RPMI8226 (cell line): ENCODE measurements at regions not wholly inside any gene's neighbourhood (a gene's known extent, or its start where the extent isn't known, plus 50 kb on each side); places are given as distances from the start of the nearest gene placed in this dataset.

Experiments used
- DNase-seq: peaks from one replicate; pipeline ENCODE4 v3.0.0-alpha.2; 2015

DNA sequence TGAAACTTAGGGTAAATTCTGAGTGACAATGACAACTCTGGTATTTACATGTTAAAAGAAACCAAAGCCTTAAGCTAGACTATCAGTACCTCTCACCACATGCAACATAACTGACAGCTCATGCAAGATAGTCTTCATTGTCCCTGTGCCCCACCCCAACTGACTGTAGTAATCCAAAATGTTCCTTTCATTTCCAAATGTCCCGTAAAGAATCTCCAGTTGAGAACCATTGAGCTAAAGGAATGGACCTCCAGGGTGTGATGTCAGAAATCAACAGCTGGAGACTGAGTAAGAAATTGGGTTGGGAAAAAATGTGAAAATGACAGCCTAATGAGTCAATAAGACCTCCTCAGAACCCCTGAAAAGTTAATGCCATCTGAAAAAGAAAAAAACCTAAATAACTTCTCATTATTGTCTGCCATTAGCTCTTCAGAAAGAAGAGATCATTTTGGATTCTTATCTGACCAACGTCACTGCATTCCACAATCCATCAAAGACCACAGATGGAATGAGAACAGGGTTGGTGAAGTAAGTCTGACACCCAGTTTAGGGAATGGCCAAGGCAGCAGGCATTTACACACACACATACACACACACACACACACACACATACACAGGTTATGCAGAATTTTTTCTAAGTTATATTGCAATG is 51.7 kb upstream of the ACVR2A start:
- no peak for DNase-seq

DNA sequence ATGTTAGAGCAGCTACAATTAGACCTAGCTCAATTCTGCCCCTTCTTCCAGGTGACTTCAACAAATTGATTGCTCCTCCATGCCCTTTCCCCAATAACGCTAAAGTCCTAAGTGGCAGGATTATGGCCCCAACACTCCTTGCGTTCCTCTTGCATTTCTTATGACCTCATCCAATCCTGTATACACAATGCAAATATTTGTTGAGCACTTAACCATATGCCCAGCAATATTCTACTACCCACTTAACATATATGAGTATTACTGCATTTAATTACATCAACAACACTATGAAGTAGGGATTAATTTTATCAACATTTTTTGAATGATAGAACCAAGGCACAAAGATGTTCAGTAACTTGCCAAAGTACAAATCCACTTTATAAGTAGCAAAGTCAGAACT is 54.2 kb upstream of the ACVR2A start:
- DNase-seq, result no peak

DNA sequence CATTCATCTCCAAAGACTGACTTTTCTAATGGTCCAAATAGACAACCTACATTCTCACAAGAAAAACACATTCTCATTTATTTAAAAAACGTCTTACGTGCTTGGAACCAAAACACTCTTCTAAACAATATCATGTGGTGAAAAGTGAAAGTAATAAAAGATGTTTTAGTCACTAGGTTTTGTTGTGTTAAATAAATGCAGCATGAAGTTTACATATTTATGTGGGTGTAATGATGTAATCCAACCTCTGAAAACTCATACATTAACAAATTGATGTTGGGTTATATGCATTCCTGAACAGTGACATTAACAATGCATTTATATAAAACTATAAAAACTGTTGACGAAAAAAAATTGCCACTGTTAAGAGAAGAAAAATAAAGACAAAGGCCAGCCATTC is 55.1 kb upstream of the ACVR2A start:
- no peak for DNase-seq

DNA sequence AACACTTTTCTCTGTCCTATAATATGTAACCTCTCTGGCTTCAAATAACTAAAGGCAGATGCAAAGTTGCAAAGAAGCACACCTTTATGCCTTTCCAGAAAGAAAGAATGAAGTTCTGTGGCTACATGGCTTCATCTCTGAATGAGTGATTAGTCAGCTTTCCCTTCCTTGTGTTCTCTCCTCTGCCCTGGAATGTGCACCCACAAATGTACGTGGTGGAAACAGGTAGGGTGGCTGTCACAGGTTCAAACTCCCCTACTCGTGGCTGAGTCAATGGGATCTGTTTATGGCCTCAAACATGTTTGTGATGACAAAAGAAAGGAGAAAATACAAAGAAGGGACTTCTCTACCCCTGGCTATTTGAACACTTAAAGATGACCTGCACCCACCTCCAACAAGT is 55.5 kb upstream of the ACVR2A start:
- no peak for DNase-seq

DNA sequence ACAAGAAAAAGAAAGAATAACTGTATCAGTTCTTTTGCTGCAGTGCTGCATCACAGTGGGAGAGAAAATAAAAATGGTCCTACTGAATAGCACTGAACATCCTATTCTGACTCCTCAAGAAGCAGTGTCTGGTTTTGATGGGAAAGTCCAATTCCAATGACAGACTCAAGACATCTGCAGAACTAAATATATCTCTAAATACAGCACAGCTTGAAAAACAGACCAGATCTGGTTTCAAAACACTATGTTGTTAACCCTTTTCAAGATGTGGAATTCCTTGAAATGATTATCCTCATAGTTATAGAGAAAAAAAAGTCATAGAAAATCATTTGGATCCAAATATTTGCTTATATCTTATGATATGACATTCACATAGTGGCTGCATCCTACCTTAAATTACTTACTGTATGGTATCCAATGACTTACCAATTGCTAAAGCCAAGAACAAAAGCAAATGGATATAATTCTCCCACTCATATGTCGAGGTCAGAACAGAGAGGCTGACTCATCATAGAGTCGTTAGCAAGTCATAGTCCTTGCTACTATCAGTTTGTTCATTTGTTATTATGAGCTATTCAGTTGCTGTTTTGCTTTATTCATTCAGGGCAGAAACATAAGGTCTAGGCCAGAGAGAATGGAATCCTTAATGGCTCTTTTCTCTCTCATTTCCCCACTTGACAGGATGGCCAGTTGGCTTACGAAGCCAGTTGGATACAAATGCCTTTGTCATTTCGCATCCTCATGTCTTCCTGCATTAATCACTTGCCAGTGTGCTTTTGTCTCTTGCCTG is 62.5 kb upstream of the ACVR2A start:
- DNase-seq, result no peak

DNA sequence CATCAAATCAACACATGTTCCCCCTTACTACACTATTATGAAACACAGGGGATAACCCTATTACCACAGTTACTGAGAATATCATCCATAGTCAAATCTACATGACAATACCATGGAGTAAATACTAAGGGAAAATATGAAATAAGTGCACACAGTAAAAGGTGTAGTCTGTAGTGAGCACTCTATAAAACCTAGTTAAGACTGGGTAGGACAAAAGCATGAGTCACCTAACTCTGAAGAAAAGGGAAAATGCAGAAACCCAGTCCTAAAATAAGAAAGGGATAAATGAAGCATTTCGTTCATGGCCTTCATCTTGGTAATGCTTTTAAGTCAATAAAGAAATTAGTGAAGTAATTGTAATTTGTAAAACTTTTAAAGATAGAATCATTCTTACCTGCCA is 65.4 kb upstream of the ACVR2A start:
- no peak for DNase-seq

DNA sequence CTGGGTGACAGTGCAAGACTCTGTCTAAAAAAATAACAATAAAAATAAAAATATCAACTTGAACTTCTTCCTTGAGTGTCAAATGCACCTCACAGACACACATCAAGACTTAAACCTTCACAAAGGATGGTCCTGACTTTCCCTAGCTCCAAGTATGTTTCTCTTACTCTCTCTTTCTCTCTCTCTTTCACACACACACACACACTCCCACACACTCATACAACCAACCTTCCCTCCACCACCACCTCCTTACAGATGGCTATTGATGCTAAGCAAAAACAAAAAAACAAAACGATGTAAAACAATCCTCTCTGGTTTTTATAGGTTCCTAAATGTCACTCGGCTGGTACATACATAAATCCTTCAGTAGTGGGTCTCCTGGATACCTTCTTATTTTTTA is 67.4 kb upstream of the ACVR2A start:
- DNase-seq, result no peak

DNA sequence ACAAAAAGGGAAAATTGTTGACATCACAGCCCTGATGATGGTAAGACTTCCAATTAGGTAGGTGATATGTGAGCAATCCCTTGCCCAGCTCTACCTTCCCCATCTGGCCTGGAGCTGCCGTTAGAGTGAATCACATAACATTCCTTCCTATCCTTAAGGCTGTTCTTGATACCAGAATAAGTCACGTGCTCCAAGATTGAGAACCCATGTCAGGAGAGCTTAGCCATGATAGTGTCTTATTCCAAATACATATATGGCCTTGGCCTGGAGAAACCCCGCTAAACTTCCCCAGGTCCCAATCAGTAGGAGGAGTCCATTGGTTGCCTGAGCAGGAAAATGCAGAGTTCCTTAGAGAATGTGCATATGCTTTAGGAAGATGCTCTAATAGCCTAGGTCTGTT is 70.0 kb upstream of the ACVR2A start:
- DNase-seq, result no peak

DNA sequence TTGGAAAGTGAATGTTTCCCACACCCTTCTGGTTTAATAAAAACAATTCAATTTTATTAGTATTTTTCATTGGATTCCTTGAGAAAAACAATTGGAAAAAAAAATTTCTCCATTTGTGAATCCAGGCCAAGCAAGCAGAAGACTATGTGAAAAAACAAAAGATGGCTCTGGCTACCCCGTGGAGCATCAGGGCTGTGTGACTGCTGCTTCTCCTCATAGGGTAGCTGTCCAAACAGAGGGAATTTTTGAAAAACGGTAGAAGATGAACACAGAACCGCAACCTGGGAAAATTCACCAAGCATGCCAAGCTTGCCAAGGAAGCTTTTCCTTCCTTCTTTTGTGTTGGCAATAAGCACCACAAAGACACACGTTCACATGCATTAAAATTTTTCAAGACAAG is 71.3 kb upstream of the ACVR2A start:
- no peak for DNase-seq

DNA sequence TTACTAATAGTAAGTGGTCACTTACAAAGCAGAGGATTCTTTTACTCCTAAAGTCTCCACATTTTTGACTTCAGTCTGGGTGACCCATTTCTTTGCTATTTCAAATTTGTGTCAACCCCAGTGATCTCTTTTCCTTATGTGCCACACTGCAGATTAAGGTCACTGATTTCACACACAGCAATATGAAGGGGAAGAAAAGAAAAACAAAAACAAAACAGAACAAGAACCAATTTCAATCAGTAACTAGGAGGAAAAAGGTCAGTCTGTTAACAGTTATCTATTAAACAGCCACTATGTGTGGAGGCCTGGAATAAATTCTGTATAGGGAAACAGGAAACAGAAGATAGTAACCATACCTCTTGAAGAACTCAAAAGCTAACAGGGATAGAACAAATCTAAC is 72.0 kb upstream of the ACVR2A start:
- no peak for DNase-seq

DNA sequence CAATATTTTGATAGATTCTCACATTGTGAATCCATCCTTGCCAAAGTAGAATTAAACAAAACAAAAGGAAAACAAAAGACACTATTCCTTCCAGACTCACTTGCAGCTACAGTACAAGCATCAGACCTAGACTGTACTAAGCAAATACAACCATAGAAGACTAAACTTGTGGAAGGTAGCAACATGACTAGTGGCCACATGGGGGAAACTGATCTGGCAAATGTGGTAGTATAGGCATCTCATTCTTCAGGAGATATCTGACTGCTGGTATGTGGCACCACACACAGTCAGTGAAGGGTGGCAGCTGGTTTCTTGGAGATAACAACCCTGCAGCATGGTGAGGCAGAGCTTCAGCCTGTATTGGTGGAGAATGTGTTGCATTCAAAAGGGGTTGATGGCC is 81.0 kb upstream of the ACVR2A start:
- DNase-seq, result no peak

DNA sequence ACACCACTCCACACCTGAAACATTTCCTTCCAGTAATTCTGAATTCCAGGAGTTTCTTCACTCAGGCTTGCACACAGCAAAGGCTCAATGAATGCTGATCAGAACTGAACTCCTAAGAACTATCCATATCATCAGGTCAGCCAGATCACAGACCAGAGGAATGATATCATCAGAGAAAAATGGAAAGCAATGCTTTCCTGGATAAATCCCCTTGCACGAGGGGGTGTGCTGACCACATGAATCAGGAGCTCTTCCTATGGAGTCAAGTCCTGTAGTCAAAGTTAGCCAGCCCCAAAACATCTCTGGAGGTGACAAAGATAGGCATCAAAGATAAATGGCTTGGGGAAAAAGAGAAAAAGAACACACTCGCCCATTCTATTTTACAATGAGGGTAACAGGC is 83.8 kb upstream of the ACVR2A start:
- DNase-seq, result no peak

DNA sequence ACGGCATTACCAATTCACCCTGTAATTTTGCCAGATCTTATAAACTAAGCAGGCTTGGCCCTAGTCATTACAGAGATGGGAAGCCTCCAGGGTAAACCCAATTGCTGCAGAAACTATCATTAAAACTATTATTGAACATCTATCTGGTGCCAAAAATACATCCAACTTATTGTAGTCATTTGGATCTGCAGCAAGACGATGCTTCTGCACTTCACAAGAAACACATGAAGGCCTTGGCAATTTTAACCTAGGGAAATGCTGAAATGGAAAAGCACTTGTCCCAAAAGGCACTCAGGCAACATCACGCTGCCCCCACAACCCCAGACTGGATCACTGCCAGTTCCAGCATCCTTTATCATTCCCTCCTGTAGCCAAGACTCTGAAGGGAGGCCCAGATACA is 85.3 kb upstream of the ACVR2A start:
- DNase-seq, result no peak

DNA sequence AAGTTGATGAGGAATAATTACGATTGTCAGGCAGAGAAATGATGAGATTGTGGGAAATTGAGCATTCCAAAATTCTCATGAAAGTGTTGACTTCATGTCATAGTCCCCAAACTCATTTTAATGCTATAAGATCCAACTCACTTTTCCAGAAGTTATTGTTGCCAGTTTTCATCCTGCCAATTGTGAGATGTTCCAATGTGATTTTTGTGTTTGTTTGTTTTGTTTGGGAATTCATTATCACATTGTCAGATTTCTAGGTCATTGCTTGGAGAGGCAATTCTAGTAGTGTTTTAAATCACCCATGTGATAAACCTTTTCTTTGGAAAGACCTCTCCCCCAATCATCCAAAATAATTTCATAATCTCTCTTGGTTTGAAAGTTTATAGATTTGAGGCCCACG is 86.0 kb upstream of the ACVR2A start:
- no peak for DNase-seq

DNA sequence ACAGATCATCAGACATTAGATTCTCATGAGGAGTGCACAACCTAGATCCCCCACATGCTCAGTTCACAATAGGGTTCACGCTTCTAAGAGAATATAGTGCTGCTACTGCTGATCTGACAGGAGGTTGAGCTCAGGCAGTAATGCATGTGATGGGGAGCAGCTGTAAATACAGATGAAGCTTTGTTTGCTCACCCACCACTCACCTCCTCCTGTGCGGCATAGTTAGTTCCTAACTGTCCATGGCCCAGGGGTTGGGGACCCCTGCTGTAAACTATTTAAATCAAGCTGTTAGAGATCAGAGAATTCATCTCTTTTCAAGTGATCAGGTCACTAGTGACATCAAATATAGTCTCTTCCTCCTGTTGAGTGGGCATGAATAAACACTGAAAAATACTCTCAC is 88.8 kb upstream of the ACVR2A start:
- DNase-seq, result no peak

DNA sequence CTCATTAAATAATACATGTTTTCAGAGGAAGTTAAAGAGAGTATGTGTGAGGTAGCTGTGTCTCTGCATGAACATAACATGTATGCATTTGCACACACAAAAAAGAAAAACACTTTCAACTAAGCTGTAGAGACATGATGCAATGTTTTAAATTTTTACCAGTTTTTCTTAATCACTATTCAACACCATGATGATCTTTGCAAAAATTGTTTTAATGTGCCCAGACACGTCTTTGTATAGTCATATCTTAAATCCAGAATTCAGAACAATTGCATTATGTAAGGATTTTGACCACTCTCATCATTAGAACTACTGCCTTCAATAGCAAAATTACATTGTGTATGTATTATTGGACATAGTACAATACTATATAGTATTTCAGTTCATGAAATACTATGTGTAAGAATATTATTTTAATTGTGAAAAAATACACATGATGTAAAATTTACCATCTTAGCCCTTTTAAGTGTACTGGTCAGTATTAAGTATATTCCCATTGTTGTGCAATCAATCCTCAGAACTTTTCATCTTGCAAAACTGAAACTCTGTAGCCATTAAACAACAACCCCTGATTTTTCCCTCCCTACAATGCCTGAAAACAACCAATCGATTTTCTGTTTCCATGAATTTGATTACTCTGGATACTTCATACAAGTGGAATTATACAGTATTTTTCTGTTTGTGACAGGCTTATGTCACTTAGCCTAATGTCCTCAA is 104.5 kb upstream of the ACVR2A start:
- no peak for DNase-seq

DNA sequence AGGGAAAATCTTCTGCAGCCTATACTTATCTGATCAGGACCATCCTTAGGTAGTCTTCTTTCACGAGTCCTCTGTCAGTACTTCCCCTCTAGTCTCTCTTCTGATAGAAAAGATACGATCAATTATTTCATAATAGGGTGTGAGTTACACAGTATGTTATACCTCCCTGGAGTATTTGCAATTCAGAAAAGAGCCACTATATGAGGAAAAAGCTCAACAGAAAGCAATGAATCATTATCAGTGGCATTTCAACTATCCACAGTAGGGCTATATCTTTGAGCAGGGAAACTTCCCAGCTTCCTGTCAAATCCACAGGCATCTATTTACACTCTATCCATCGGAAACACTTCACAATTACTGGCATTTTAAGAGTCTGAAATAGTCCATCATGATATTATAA is 105.3 kb upstream of the ACVR2A start:
- no peak for DNase-seq

DNA sequence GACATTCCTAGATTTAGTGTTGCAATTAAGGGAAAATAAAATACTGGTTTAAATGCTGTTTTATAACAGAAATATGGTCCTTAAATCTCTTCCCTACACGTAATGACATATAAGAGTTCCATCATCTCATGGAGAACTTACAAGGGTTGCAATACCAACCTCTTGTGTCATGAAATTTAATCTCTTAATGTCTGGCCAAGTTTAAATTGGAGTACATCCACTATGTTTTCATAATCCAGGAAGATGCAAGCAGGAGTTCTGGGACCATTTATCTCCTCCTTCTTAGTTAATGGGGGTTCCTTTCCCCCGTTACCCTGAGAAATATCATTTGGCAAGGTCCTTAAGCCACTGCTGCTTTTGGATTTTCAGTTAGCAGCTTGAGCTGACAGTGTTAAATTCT is 126.0 kb upstream of the ACVR2A start:
- no peak for DNase-seq

DNA sequence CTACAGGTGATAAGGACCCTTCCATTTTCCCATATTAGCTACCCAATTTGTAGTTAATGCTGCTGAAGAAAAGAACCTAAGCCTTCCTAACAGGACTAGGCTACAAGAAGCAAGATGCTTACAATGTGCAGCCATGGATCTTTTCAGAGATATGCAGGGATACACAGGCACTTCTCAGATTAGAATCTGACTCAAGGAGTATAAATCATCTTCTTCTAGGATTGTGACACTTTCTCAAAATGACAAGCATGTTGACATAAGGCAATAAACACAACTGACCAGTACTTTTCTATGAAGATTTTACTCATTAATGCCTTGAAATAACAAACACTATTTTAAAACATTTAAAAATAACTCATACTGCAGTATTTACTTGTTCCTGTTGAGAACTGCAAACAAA is 127.9 kb upstream of the ACVR2A start:
- no peak for DNase-seq

DNA sequence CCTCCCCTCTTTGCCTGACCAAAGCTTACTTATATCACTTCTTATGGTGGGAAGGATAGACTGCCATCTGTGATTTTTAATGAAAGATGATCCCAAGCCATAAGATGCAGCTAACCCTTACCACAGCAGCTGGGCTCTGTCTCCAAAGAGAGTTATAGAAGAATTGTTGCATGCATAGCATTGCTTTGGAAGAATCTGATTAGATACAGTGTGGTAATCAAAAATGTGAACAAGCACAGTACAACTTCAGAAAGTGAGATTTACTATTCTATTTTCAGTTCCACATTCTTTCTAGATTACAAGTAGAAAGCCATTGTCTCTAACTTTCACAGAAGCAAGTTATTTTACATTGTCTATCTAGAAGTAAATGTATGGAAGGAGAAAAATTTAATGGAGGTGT is 129.0 kb upstream of the ACVR2A start:
- no peak for DNase-seq

DNA sequence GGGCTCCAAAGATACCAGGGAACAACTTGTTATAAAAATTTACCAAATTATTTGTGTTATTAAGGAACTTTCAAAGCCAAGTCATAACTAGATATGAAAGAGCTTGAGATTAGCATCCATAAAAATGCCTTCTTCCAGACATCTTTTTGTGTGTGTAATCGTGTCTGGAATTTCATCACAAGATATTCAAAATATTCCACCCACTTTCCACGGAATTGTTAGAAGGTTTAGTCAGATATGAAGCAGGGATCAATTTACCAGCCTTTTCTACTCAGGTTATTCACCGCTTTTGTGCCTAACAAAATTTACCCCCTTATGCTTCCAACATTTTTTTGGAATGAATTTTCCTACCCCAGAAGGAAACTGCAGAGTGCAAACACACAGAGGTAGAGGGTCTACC is 130.2 kb upstream of the ACVR2A start:
- no peak for DNase-seq

DNA sequence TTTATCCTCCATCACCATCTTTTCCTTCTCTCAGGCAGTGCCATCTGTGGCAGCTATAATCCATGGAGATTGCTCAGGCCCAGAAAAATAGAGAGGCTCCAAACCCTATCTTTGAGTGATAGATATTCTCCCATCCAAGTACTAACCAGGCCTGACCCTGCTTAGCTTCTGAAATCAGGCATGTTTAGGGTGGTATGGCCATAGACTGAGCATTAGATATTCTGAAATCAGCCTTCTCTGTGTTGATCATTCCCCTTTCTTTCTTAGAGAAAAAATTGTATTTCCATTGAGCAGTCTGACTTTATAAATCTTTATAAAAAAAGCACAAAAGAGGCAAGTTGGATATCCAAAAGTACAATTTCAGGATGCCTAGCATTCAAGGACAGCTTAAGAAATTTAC is 131.5 kb upstream of the ACVR2A start:
- DNase-seq, result no peak

DNA sequence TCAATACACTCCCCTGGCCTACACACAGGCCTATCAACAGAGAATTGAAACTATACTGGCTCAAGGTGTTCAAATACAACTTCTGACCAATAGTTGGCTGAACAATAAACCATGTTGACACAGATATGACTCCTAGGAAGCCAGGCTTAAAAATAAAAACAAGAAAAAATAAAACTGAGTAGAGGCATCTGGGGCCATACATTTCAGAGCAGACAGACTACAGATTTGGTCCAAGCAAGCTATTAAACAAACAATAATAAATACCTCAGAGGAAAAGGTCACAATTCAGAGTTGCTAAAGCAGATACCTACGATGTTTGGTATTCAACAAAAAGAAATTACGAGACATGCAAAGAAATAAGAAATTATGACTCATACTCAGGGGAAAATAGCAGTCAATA is 132.8 kb upstream of the ACVR2A start:
- DNase-seq, result no peak

DNA sequence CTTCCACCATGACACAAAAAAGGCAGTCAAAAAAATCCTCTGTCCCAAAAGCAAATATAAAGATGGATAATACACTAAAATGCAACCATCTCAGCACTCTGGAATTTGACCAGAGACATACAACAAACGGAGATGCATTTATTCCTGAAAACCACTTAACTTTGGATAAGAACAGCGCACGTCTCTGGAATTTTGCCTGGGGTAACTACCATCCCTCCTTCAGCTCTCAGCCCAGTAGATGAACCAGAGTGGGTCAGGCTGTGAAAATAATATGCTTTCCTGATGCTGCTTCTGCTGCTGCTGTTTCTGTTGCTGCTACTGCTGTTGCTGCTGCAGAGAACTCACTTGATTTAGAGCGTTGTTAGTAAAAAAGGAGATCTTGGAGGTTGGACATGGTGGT is 133.8 kb upstream of the ACVR2A start:
- DNase-seq, result no peak
